ENCODE measurements at regions not wholly inside any gene's neighbourhood (a gene's known extent, or its start where the extent isn't known, plus 50 kb on each side); places are given as distances from the start of the nearest gene placed in this dataset.

- ATAC-seq: no peak
Observed at GRCh38 chr5:3330442-3330841, 265.2 kb upstream of the IRX1 start.

More at GRCh38 chr5:3330442-3330841, 265.2 kb upstream of the IRX1 start:
- Histone ChIP-seq H4K20me1 (replicated peaks; ENCODE audit: control insufficient read depth, insufficient read depth, low read length) (no peaks in the 10 kb centered on the region), H3K9ac (ENCODE audit: insufficient read depth in 1 of 2, low read depth in 2 of 2, low read length in 2 of 2) (no peak overlapping the region), H3K36me3 (ENCODE audit: control insufficient read depth, insufficient read depth, low read length) (no peaks in the 10 kb centered on the region), H3K27ac (ENCODE audit: extremely low read depth, low read depth, low read length) (no peak overlapping the region), H3K4me3 (no peak overlapping the region), H3K9me1 (ENCODE audit: control insufficient read depth, insufficient read depth, low read length) (no peaks in the 10 kb centered on the region), H3K4me2 (ENCODE audit: insufficient read depth, low read length) (no peak overlapping the region), H3K9me3 (replicated peaks; ENCODE audit: control insufficient read depth, insufficient read depth, low read depth, low read length) (no peaks in the 10 kb centered on the region), H3K4me1 (replicated peaks in 1 of 2; ENCODE audit: control insufficient read depth in 2 of 2, insufficient read depth in 2 of 2, low read length in 2 of 2) (no peaks in the 10 kb centered on the region), H3K79me2 (ENCODE audit: control insufficient read depth, insufficient read depth, low read length) (no peaks in the 10 kb centered on the region), H2AFZ (ENCODE audit: low read depth, low read length) (no peak overlapping the region), H3K27me3 (ENCODE audit: control insufficient read depth in 2 of 2, insufficient read depth in 2 of 2, low read length in 2 of 2) (peaks cover 0 to 30% of the 10 kb centered on the region in 2 experiments; a peak in 2 of 5 replicates)
- intact Hi-C loops (cut with micrococcal nuclease) (no loop called here), in situ Hi-C loops (cut with MboI) (no loop called here)
- FAIRE-seq (no peak), DNase-seq (ENCODE audit: extremely low read depth in 1 of 4, low spot score in 3 of 4) (no peak)
- BruUV-seq (replicated peaks): no TSS peak
- ChIA-PET CTCF (ENCODE audit: low intra/inter-chr PET ratio) (no interaction called here), POLR2A (interaction anchor here (0.7 kb wide), 1 partner anchor 12 kb away, joined by 3 read pairs; no protein-coding TSS in a partner anchor)
- WGBS (ENCODE audit: insufficient coverage, low coverage, missing lambda C conversion rate): 0% methylated on average over 6 of the region's 6 CpGs
- TF ChIP-seq TEAD4 (IDR thresholded peaks at IDR 0.05; ENCODE audit: low read length): no peak
- TF ChIP-seq TEAD4 (CRISPR knock-in tag; IDR thresholded peaks at IDR 0.05; ENCODE audit: borderline replicate concordance): no peak
- no peak for TF ChIP-seq SREBF2 (CRISPR knock-in tag; IDR thresholded peaks at IDR 0.05)
- no peak for TF ChIP-seq ZNF263 (CRISPR knock-in tag; IDR thresholded peaks at IDR 0.05; ENCODE audit: borderline replicate concordance)
- no peak for TF ChIP-seq RBM15 (IDR thresholded peaks at IDR 0.05; ENCODE audit: insufficient read depth, low read length)
- no peak for TF ChIP-seq ATF2 (CRISPR knock-in tag; IDR thresholded peaks at IDR 0.05)
- no peak for TF ChIP-seq ZNF184 (CRISPR knock-in tag; IDR thresholded peaks at IDR 0.05)
- TF ChIP-seq PRPF4 (IDR thresholded peaks at IDR 0.05; ENCODE audit: insufficient read depth, low read depth, low read length, poor library complexity, severe bottlenecking): no peak
- no peak for TF ChIP-seq ZNF3 (CRISPR knock-in tag; IDR thresholded peaks at IDR 0.05)
- TF ChIP-seq NBN (IDR thresholded peaks at IDR 0.05; ENCODE audit: low read depth): no peak
